22Rv1 (cell line): ENCODE measurements at regions not wholly inside any gene's neighbourhood (a gene's known extent, or its start where the extent isn't known, plus 50 kb on each side); places are given as distances from the start of the nearest gene placed in this dataset.

Experiments
- H3K27ac ChIP-seq: fragments of 450-650 bp; 2 replicates; pipeline ENCODE4 v1.5.1; 2017
- CTCF ChIP-seq: fragments of 450-650 bp; IDR thresholded peaks from 2 replicates; pipeline ENCODE4 v1.5.1; 2017; ENCODE audit warnings: mild to moderate bottlenecking
- ZFX ChIP-seq: fragments of 450-650 bp; IDR thresholded peaks from 2 replicates; pipeline ENCODE4 v1.6.1; 2017; ENCODE audit warnings: antibody characterized with exemption, borderline replicate concordance

- no peak for TF ChIP-seq ZFX
- no peak for TF ChIP-seq CTCF
- no peak overlapping the region for H3K27ac ChIP-seq
Measured at GRCh38 chr3:160129459-160130061, 95.7 kb upstream of the C3orf80 start.

GRCh38 chr3:160130071-160130470 lies 95.2 kb upstream of the C3orf80 start:
- TF ChIP-seq CTCF = no peak
- TF ChIP-seq ZFX = no peak
- no peak overlapping the region for H3K27ac ChIP-seq

DNA sequence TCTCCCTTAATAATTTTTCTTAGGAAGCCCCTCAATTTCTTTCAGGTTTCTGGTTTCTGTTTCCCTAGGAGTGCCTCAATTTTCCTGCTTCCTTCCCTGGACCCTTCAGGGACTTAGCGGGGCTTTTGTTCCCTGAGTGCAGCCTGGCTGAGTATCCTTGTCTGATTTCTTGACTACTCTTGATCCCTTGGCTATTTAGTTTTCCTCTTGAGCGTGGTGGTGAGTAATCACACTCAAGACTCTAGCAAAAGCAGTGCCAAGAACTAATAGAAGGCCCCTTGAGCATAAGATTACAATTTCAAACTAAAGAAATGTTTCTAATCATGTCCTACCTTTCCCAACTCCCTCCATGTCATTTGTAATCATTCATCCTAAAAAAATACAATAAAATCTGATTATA lies 94.3 kb upstream of the C3orf80 start:
- no peak overlapping the region for H3K27ac ChIP-seq
- TF ChIP-seq ZFX = no peak
- TF ChIP-seq CTCF = no peak

GRCh38 chr3:160132226-160132625 lies 93.0 kb upstream of the C3orf80 start:
- TF ChIP-seq CTCF (no peak), ZFX (no peak)
- no peak overlapping the region for H3K27ac ChIP-seq

GRCh38 chr3:160133757-160134156 lies 91.5 kb upstream of the C3orf80 start:
- no peak overlapping the region for H3K27ac ChIP-seq
- TF ChIP-seq ZFX (no peak), CTCF (peak; percentile 14; the same call in 1 of the 2 replicates)

DNA sequence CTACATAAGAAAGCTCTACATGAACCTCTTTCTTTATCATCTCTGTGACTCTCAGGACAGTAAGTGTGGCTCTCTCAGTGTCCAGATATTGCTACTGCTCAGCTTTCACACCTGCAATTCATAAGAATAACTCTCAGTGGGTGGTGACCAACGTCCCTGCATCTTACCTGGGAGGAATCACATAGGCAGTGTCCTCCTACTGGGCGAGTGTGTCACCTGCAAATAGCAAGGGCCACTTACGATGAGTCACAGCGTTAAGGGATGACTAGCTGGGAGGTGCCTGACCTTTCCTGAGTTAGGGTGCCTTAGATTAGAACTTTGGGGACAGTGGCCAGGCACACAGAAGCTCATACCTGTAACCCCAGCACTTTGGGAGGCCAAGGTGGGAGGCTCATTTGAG lies 90.8 kb upstream of the C3orf80 start:
- TF ChIP-seq ZFX (no peak), CTCF (no peak)
- no peak overlapping the region for H3K27ac ChIP-seq

DNA sequence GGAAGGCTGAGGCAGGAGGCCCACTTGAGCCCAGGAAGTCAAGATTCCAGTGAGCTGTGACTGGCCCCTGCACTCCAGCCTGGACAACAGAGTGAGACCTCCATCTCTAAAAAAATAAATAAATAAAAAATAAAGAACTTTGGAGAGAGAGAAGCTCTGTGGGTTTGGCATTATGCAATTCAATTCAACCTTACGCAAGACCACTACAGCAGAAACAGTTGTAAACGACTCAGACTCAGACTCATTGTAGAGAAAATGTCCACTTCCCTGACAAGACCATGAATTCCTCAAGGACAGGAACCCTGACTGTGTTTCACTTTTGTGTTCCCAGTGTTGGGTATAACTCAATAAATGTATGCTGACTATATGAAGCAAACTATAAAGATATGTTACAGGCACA lies 90.3 kb upstream of the C3orf80 start:
- TF ChIP-seq CTCF (no peak), ZFX (no peak)
- no peak overlapping the region for H3K27ac ChIP-seq
